NCI-H128 (cell line): ENCODE measurements at regions not wholly inside any gene's neighbourhood (a gene's known extent, or its start where the extent isn't known, plus 50 kb on each side); places are given as distances from the start of the nearest gene placed in this dataset.

Experiments
- DNase-seq: peaks from one replicate; lab custom pipeline; 2025; ENCODE audit not compliant: unreplicated experiment; lab: John Stamatoyannopoulos, UW

DNA sequence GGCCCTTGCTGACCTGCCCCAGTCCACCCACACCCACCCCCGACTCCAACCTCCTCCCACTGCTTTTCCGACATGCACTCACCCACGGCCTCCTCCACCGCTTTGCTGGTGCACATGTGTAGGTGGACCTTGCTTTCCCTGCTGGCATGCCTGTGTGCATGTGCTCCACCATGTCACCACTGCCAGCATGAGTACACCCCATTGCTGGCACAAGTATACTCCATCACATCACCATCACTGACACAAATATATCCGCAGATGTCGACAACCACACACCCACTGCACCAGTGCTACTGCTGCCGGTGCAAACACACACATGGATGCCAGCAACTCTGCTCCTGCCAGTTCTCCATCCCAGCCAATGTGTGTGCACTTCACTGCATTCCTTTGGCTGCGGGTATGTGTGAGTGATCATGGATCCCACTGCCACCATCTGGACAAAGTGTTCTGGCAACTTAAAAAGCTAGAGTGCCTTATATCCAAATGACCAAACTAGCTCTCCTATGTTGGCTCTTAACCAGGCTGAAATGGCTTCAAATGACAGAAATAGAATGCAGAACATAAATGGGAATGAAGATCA lies 1072.3 kb downstream of the RAPGEF2 start:
- no peak for DNase-seq

DNA sequence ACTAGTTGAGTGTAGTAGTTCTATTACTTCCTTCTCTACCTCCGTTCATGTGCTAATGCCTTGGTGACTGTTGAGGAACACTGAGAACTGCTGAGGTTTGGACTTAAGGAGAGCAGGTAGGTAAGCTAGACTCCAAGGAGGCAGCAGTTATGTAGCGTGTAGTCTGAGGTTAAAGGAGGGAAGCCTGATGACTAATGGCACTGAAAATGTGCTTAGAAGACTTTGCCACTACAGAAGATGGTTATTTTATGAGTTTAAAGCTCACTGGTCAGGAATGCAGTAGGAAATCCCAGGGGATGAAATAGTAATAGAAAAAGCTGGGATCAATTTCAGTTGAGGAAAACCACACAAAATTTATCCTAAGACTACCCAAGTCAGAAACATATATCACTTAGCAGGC lies 1077.3 kb downstream of the RAPGEF2 start:
- no peak for DNase-seq

DNA sequence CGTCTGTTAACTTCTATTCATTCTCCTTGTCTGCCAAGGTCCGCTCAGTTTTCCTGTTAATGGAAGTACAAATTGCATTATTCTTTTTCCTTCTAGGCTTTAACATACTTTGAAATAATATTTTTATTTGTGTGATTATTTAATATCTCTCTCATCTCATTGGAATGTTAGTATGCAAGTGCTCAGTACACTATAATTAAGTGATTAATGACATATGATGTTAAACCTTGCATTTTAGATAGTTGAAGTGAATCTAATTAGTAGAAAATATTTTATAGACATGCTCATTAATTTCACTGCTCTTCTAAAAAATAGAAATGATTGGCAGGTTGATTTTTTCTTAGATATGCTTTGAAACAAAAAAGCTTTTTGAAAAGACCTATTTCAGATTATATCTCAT lies 1079.8 kb downstream of the RAPGEF2 start:
- DNase-seq, result no peak

DNA sequence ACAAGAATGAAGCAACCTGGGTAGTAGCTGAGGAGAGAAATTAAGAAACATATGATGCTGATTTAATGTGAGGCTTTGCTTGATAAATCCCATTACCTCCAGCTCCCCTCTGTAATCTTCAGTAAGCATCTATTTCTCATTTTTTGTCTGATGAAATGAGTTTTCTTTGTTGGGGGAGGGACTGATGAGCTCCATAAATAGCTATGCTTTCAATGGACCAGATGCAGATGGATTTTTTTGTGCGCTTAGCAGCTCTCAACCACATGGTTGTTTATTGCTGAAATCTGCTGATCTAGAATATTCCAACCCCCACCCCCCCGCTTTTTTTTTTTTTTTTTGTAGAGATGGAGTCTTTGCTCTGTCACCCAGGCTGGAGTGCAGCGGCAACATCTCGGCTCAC lies 1082.0 kb downstream of the RAPGEF2 start:
- no peak for DNase-seq

DNA sequence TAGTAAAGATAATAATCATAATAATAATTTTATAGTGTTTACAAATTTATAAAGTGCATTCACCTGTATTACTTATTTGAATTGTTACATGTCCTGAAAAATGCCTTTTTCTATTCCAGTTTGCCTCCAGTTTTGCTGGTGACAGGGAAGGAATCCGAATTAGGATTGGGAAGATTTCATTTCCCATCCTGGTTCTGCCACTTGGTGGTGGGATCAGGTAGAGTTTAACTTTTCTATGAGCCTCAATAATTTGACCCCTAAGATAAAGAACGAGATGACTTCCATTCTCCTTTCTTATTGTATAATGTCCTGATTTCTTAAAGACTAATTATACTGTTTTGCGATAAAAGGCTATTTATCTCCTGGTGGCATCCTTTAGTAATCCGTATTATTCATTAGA lies 1090.9 kb downstream of the RAPGEF2 start:
- no peak for DNase-seq

DNA sequence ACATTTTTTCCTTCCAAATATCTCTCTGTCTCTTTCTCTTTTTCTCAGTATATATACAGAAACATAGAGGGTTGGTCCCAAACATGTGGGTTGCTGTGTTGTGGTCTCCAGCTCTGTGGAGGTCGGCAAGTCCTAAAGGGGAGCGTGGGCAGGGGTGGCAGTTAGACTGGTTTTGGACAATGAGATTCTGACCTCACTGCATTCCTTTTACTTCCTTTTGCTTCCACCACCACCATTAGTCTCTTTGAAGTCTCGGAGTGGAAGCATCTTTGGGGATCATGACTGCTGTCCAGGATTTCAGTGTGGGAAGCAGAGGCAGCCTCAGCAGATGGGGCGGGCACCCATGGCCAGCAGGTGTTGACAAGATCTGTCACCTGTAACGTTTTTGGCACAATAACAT lies 1091.8 kb downstream of the RAPGEF2 start:
- DNase-seq, result no peak

DNA sequence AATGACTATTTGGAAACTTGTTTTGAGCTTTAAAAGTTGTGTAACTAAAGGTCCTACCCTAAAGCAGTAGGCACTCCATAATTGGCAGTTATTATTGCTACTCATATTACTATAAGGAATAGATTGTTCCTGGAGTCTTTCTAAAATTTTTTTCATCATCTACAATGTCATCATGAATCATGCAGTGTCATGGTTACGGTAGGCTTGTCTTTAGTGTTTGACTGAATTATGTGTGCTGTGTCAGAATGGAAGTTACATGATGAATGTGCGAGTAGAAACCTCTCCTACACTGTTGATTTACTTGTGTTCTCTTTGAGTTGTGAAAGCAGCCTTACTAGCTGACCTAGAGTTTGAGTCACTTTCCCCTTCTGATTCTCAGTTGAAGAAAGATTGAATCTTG lies 1099.9 kb downstream of the RAPGEF2 start:
- DNase-seq, result no peak

DNA sequence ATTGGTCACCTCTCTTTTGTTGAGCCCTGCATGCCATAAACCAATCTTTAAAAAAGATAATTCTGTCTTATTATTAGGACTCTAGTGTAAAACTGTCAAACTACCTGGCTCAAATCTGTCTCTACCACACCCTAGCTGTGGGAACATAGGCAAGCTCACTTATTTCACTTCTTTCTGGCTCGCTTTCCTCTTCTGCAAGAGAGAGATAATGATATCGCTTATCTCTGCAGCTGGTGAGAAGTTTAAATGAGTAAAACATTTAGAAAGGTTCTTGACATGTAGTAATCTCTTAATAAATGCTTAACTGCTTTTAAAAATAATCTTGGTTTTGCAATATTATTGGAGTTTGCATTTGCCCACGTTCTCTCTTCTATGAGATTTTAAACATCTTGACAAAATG lies 1109.2 kb downstream of the RAPGEF2 start:
- no peak for DNase-seq

DNA sequence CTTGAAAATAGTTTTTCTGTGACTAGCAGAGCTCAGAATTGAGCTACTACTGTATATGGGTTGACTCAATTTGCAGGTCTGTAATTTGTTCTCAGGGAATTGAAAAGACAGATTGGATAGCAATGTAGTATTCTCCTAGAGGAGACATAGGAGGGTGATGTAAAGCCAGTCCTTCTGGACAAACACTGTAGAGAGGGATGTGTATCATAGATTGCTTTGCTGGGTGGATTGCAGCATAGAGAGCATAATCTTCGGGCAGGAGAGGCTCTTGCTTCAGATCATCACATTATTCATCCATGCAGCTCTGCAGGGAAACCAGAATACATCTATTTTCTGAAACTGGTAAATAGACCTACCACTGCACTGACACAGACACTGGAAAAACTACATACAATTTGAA lies 1110.5 kb downstream of the RAPGEF2 start:
- no peak for DNase-seq

DNA sequence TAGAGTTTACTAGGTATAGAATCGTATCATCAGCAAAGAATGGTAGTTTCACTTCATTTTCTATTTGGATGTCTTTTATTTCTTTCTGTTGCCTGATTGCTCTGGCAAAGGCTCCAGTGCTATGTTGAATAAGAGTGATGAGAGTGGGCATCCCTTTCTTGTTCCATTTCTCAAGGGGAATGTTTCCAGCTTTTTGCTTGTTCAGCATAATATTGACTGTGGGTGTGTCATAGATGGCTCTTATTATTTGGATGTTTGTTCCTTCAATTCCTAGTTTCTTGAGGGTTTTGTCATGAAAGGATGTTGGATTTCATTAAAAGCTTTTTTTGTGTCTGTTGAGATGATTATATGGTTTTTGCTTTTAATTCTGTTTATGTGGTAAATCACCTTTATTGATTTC lies 1114.5 kb downstream of the RAPGEF2 start:
- no peak for DNase-seq

DNA sequence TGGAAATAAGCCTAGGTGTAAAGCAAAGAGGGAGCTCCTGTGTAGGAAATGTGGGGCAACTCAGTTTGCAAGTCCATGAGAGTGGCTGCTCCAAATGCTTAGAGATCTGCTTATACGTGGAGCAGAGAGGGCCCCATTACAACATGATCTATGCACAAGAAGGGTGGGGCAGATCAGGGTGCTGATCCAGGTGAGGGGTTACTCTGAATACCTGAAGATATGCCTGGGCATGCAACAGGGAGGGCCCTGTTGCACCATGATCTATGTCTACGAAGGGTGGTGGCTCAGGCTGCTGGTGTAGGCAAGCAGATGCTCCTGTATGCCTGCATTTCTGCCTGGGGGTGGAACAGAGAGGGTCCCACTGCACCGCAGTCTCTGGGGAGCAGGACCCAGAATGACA lies 1121.2 kb downstream of the RAPGEF2 start:
- no peak for DNase-seq

DNA sequence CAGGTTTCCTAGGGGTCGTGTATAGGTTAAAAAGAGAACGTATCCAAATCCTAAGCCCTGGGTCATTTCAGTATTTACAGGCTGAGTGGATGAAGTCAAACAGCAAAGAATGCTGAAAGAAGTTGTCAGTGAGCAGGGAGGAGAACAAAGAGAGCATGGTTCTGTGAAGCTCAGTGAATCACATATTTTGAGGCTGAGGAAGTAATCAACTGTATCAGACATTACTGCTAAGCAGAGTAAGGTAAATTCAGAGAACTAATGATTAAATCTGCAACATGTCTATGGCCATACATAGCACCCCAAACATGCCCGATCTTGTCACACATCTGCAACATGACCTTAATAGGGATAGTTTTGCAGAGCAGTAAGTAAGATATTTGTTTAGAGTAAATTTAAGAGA lies 1130.3 kb downstream of the RAPGEF2 start:
- DNase-seq, result no peak

DNA sequence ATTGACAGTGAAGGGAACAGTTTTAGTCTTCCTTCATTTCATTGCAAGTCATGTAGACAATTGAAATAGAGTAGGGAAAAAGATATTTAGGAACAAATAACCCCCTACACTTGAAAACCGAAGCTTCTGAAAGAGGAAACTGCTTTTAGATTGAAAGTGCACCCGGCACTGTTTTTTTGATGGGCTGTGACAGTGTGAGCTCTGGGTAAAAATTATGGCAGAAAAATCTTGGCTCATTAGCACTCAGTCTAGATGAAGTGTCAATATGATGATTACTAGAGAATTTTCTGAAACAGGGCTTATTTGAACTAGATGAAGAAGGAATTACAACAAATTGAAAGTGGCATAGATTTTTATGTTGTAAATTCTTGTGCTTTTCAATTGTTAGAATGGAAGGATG lies 1132.4 kb downstream of the RAPGEF2 start:
- DNase-seq, result no peak

DNA sequence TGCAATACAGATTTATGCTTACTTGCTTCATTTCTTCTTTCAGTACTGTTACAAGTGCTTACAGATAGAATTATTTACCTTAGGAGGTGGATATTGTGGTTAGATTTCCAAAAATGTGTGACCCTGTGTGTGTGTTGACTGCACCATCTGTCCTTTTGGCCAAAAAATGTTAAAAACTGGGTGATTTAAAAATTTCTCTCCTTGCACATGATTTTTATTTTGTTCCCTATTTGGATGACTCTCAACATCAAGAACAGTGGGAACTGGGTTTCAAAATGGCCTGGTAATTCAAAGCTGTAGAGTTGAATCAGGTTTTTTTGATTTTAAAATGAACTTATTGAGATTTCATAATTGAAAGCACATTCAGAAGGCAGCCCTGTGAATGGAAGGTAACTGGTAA lies 1132.9 kb downstream of the RAPGEF2 start:
- no peak for DNase-seq

DNA sequence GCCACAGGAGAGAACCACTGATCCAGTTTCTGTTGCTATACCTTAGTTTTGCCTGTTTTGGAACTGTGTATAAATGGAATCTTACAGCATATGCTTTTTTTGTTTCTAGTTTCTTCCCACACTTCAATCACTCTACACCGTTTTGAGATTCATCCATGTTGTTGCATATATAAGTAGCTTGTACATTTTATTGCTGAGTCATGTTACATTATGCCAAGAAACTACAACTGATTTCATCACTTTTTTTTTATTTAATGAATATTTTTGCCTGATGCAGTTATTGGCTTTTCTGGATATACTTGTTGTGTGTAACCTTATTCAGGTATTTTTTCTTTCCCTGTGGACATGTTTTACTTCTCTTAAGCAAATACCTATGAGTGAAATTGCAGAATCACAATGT lies 1135.9 kb downstream of the RAPGEF2 start:
- no peak for DNase-seq

DNA sequence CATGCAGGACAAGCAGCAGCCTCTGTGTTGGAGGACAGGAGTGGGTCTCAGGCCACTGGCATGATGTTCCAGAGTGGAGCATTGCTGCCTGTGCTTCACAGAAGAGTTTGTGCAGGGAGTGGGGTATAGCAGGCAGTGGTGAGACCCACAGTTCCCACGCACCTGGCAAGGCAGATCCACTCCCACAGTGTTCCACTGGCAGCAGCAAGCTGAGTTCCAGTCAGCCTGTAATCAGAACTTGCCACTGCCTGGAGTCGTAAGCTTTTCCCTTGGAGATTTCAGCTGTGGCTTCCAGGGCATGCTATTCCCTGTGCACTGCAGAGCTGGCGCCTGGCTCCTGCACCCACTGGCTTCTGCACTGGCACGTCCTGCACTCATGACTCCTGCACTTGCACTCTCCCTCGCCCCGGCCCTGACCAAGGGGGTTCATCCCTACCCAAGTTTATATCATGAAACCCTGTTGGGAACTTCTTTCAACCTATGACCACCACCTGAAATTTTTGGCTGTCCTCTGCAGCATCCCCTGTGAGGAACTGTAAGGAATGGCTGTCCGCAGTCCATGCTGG lies 1144.3 kb downstream of the RAPGEF2 start:
- DNase-seq, result no peak

DNA sequence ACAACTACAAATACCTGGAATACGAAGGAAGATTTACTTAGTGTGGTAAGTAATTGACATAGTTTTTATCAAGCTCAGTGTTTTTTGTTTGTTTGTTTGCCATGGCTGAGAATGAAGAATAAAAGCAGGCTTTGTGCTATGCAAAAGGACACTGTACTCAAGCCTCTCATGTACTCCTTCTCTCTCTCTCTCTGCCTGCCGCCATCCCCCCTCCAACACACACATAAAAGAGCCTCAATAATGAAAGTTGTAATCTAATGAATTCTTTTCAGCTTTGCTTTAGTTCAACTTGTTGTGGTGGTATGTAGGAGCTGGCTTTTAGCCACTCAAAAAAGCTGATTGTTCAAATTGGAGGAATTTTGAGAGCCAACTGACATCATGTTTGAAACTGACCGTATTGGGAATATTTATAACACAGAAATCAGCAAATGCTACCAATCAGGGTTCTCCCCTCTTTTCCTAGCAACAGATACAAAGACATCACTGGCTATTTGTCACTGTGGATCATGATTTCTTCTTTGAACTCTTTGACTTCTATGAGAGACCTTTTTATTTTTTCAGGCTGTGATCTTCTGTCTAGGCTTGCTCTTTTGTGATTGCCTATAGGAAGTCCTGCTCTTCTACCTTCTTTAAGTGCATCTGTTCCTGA lies 1148.8 kb downstream of the RAPGEF2 start:
- DNase-seq, result no peak

DNA sequence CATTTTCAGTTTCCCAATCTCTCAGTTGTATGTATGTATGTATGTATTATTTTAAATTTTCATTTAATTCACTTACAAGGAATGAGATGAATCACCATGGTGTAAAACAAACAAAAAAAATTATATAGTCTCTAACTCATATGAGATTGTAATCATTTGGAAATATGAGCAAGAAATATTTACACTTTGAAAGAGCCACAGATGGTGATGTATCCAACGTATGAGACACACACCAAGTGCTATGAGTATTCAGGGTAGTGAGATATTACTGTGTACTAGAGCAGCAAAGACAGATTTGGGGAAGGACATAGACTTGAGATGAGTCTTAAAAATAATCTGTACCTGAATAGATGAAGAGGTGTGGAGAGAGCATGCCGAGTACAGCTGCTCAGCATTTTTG lies 1154.4 kb downstream of the RAPGEF2 start:
- DNase-seq, result no peak

DNA sequence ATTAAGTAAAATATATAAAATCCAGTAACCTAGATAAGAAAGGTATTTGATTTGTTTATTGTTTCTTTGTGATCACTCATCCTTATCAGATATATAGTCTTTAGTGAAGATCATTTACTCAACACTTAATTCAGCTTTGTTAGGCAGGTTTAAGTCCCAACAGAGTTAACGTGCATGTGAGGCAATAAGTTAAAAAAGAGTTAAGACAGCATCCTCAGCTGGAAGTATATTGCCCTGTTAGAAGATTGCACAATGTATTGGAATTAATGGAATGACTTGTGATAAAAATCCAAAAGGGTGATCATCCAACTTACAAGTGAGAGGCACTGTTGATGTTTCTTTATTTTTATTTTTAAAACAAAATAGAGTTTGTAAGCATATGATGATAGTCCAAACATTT lies 1162.1 kb downstream of the RAPGEF2 start:
- no peak for DNase-seq

DNA sequence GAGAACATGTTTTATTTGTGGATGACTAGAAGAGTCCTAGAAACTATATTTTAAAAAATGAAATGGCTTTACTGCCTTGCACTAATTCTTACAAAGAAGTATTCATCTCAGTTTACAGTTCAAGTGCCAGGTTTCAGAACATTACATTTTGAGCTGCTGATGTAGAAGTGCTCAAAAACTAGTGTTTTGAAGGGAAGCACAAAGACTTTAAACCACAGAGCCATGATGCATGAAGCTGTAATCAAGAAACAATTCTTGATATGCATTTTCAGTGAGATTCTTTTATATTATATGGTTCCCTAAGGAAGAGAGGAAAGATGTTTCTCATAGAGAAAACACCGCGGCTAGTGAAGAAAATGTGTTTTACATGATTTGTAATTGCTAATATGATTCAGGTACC lies 1163.0 kb downstream of the RAPGEF2 start:
- DNase-seq, result no peak

DNA sequence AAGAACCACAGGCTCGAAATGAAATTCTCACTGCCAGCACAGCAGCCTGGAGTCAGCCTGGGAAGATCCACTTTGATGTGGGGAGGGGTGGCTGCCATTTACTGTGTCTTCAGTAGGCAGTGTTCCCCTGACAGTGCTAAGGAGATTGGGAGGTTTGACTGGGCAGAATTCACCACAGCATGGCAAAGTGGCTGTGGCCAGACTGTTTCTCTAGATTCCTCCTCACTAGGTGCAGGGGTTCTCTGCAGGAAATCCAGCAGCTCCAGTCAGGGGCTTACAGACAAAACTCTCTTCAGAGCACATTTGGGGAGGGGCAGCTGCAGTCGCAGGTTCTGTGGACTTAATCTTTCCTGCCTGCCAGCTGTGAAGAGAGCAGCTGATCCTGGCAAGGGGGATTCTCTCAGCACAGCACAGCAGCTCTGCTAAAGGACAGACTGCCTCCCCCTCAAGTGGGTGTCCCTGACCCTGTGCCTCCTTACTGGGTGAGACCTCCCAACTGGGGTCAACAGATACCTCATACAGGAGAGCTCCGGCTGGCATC lies 1174.0 kb downstream of the RAPGEF2 start:
- no peak for DNase-seq

DNA sequence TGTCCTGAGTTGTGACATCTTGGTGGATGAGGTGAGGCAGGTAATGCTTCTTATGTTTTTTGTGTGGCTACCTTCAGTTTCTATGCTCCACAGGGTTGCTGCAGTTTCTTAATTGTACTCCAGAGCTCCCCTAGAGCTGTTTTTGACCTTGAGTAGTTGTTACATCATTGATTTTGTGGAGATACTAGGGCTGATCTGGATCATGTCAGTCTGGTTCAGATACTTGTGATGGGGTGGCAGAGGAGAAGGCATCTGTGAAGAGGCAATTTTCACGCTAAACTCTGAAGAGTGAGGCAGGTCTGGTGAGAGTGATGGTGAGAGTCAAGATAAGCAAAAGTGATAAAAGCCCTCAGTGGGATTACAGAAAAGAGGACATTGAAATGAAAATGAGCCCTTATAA lies 1180.2 kb downstream of the RAPGEF2 start:
- DNase-seq, result no peak

DNA sequence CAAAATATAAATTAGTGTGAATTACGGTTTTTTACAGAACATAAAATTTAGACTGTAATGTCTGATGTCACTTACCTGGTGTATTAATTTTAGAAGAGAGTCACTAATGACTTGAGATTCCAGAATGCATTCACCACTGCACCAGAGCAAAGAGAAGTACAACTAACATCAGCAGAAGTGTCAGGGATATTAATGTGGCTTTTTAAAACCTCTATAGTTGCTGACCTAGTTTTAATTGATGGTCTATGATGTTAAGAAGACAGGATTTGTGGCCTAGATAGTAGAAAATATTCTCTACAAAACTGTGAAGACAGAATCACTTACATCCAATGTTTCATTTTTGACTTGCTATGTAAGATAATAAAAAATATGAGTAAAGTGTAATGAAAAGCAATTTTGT lies 1181.6 kb downstream of the RAPGEF2 start:
- DNase-seq, result no peak
